Suprapubic skin (tissue), 4 donors: ENCODE measurements at regions not wholly inside any gene's neighbourhood (a gene's known extent, or its start where the extent isn't known, plus 50 kb on each side); places are given as distances from the start of the nearest gene placed in this dataset.

Source experiments
- CTCF ChIP-seq, 2 donors: fragments of 200-600 bp in 1 of 2; fragments of 450-650 bp in 1 of 2; sonication (generic) in 1 of 2; IDR thresholded peaks; one replicate each; pipeline ENCODE4 v1.5.1; 2016 to 2019; ENCODE audit warnings: antibody characterized with exemption in 2 of 2, mild to moderate bottlenecking in 1 of 2, moderate library complexity in 1 of 2
- EP300 ChIP-seq: sonication (generic); formaldehyde crosslinking; IDR thresholded peaks from one replicate; pipeline ENCODE4 v1.6.1; 2017; ENCODE audit warnings: antibody characterized with exemption
- POLR2A ChIP-seq, 2 donors: fragments of 450-650 bp; IDR thresholded peaks; one replicate each; pipeline ENCODE4 v1.6.1; 2017; ENCODE audit warnings: antibody characterized with exemption in 2 of 2, mild to moderate bottlenecking in 2 of 2, moderate library complexity in 2 of 2
- POLR2AphosphoS5 ChIP-seq, 3 donors: sonication (generic); formaldehyde crosslinking; IDR thresholded peaks; one replicate each; pipeline ENCODE4 v1.6.1; 2017; ENCODE audit warnings: antibody characterized with exemption in 3 of 3

DNA sequence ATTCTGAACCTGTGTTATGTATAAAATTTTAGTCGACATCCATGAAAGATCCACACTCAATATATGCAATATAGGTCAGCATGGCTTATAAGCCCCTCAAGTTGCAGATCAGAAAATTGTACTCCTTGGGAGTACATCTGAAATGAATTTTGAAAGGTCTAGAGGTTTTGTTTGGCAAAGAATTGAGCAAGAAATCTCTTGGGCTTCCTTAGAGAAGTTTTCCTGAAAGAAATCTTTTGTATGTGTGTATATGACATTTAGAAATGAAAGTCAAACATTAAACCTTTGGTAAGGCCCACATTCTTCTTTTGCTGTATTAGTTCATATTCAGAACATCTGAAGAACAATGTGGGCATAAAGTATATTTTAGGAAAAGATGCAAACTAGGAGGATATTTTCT lies 1006.6 kb downstream of the NAALADL2 start:
- TF ChIP-seq POLR2AphosphoS5 (IDR thresholded peaks at IDR 0.05) (no peak), POLR2A (IDR thresholded peaks at IDR 0.05) (no peak), CTCF (IDR thresholded peaks at IDR 0.05) (no peak), EP300 (no peak)
